H9 (cell line): ENCODE measurements at regions not wholly inside any gene's neighbourhood (a gene's known extent, or its start where the extent isn't known, plus 50 kb on each side); places are given as distances from the start of the nearest gene placed in this dataset.

ENCODE experiments used
- DNase-seq: peaks from one replicate; pipeline ENCODE4 v3.0.0-alpha.2; 2017
- H2AFZ ChIP-seq: one replicate; pipeline ENCODE4 v1.6.1; 2013; ENCODE audit warnings: mild to moderate bottlenecking, low read length, control low read depth, moderate library complexity
- H2AK5ac ChIP-seq: 2 replicates; pipeline ENCODE4 v1.6.1; 2013; ENCODE audit warnings: low read length, control low read depth, mixed read lengths; ENCODE audit not compliant: insufficient read length
- H2BK120ac ChIP-seq: one replicate; pipeline ENCODE4 v1.6.1; 2013; ENCODE audit warnings: low read depth, mild to moderate bottlenecking, low read length, control low read depth, inconsistent platforms; ENCODE audit not compliant: poor library complexity, severe bottlenecking
- H2BK12ac ChIP-seq: 2 replicates; pipeline ENCODE4 v1.6.1; 2013; ENCODE audit warnings: low read length, control low read depth, mixed read lengths, low read depth; ENCODE audit not compliant: insufficient read length
- H2BK15ac ChIP-seq: 2 replicates; pipeline ENCODE4 v1.6.1; 2013; ENCODE audit warnings: low read depth, low read length, control low read depth
- H2BK20ac ChIP-seq: one replicate; pipeline ENCODE4 v1.6.1; 2013; ENCODE audit warnings: low read depth, mild to moderate bottlenecking, low read length, control low read depth, inconsistent platforms; ENCODE audit not compliant: poor library complexity, severe bottlenecking
- H2BK5ac ChIP-seq: 2 replicates; pipeline ENCODE4 v1.6.1; 2013; ENCODE audit warnings: low read length, control low read depth, mixed read lengths; ENCODE audit not compliant: insufficient read length
- H3K14ac ChIP-seq: 2 replicates; pipeline ENCODE4 v1.6.1; 2013; ENCODE audit warnings: low read length, control low read depth; ENCODE audit not compliant: insufficient read depth
- H3K18ac ChIP-seq: 2 replicates; pipeline ENCODE4 v1.6.1; 2013; ENCODE audit warnings: low read depth, mild to moderate bottlenecking, mixed read lengths, low read length, control low read depth; ENCODE audit not compliant: insufficient read length
- H3K23ac ChIP-seq: 2 replicates; pipeline ENCODE4 v1.6.1; 2013; ENCODE audit warnings: low read length, control low read depth, mixed read lengths, low read depth; ENCODE audit not compliant: insufficient read length
- H3K23me2 ChIP-seq: 2 replicates; pipeline ENCODE4 v1.6.1; 2013; ENCODE audit warnings: low read depth, mild to moderate bottlenecking, mixed read lengths, low read length, control low read depth; ENCODE audit not compliant: insufficient read length, poor library complexity, severe bottlenecking
- H3K27ac ChIP-seq: 2 replicates; pipeline ENCODE4 v1.5.1; 2013; ENCODE audit warnings: low read length, control low read depth, mixed read lengths, low read depth; ENCODE audit not compliant: insufficient read length
- H3K27me3 ChIP-seq: 2 replicates; pipeline ENCODE4 v1.6.1; 2013; ENCODE audit warnings: low read length, control low read depth, inconsistent platforms; ENCODE audit not compliant: insufficient read depth
- H3K4ac ChIP-seq: 2 replicates; pipeline ENCODE4 v1.6.1; 2013; ENCODE audit warnings: low read depth, mild to moderate bottlenecking, control low read depth, inconsistent platforms, low read length, moderate library complexity
- H3K4me1 ChIP-seq: 2 replicates; pipeline ENCODE4 v1.6.1; 2013; ENCODE audit warnings: low read length, control low read depth, inconsistent platforms; ENCODE audit not compliant: insufficient read depth
- H3K4me2 ChIP-seq: 2 replicates; pipeline ENCODE4 v1.6.1; 2013; ENCODE audit warnings: low read length, control low read depth, mixed read lengths; ENCODE audit not compliant: insufficient read length, insufficient read depth
- H3K56ac ChIP-seq: 2 replicates; pipeline ENCODE4 v1.6.1; 2013; ENCODE audit warnings: low read depth, mild to moderate bottlenecking, mixed read lengths, low read length, control low read depth; ENCODE audit not compliant: insufficient read length
- H3K79me1 ChIP-seq: 2 replicates; pipeline ENCODE4 v1.6.1; 2013; ENCODE audit warnings: low read depth, mild to moderate bottlenecking, moderate library complexity, low read length, control low read depth, inconsistent platforms; ENCODE audit not compliant: insufficient read depth, poor library complexity, severe bottlenecking
- H3K79me2 ChIP-seq: 2 replicates; pipeline ENCODE4 v1.6.1; 2013; ENCODE audit warnings: low read length, control low read depth, inconsistent platforms; ENCODE audit not compliant: insufficient read depth
- H3K9ac ChIP-seq: 2 replicates; pipeline ENCODE4 v1.6.1; 2013; ENCODE audit warnings: low read length, control low read depth, mixed read lengths; ENCODE audit not compliant: insufficient read length; ENCODE audit errors: extremely low read depth
- H3K9me3 ChIP-seq: one replicate; pipeline ENCODE4 v1.6.1; 2013; ENCODE audit warnings: low read depth, low read length, inconsistent platforms; ENCODE audit not compliant: control insufficient read depth
- H3T11ph ChIP-seq: one replicate; pipeline ENCODE4 v1.6.1; 2013; ENCODE audit warnings: mild to moderate bottlenecking, low read length, control low read depth, inconsistent platforms
- H4K20me1 ChIP-seq: one replicate; pipeline ENCODE4 v1.6.1; 2013; ENCODE audit not compliant: control insufficient read depth, insufficient read length, insufficient read depth
- H4K5ac ChIP-seq: 2 replicates; pipeline ENCODE4 v1.6.1; 2013; ENCODE audit warnings: low read depth, mild to moderate bottlenecking, mixed read lengths, low read length, control low read depth; ENCODE audit not compliant: insufficient read length
- H4K8ac ChIP-seq: replicated peaks from 2 replicates; pipeline ENCODE4 v1.6.1; 2013; ENCODE audit warnings: low read length, control low read depth, mixed read lengths, low read depth; ENCODE audit not compliant: insufficient read length
- H4K91ac ChIP-seq: 2 replicates; pipeline ENCODE4 v1.6.1; 2013; ENCODE audit warnings: low read depth, mild to moderate bottlenecking, moderate library complexity, mixed read lengths, low read length, control low read depth; ENCODE audit not compliant: insufficient read length
- H3K27ac Mint-ChIP-seq, 3 experiments: 2 replicates in 2 of 3; 3 replicates in 1 of 3; pipeline ENCODE4 v1.8.0; 2020 to 2021; ENCODE audit warnings: mixed read lengths in 3 of 3, mild to moderate bottlenecking in 1 of 3, moderate library complexity in 1 of 3
- H3K27me3 Mint-ChIP-seq: 2 replicates; pipeline ENCODE4 v1.8.0; 2021; ENCODE audit warnings: low read depth, mild to moderate bottlenecking, moderate library complexity, mixed read lengths
- H3K36me3 Mint-ChIP-seq, 3 experiments: 2 replicates in 2 of 3; 3 replicates in 1 of 3; pipeline ENCODE4 v1.8.0; 2020 to 2021; ENCODE audit warnings: low read depth in 3 of 3, mixed read lengths in 3 of 3; ENCODE audit not compliant: insufficient read depth in 1 of 3
- H3K4me1 Mint-ChIP-seq, 2 experiments: 2 replicates each; pipeline ENCODE4 v1.8.0; 2020; ENCODE audit warnings: mixed read lengths in 2 of 2
- H3K4me3 Mint-ChIP-seq, 2 experiments: 2 replicates in 1 of 2; 3 replicates in 1 of 2; pipeline ENCODE4 v1.8.0; 2020 to 2021; ENCODE audit warnings: mild to moderate bottlenecking in 2 of 2, mixed read lengths in 2 of 2, moderate library complexity in 1 of 2
- H3K9me3 Mint-ChIP-seq, 2 experiments: 2 replicates in 1 of 2; 3 replicates in 1 of 2; pipeline ENCODE4 v1.8.0; 2020; ENCODE audit warnings: mild to moderate bottlenecking in 2 of 2, mixed read lengths in 2 of 2, moderate library complexity in 1 of 2
- WGBS: extraction: QIAGEN DNeasy Blood & Tissue Kit; methylation state at CpG from one replicate; pipeline ENCODE4 v1.1.7; 2013; ENCODE audit warnings: missing lambda C conversion rate, low lambda C conversion rate, mixed read lengths; ENCODE audit not compliant: insufficient read length; ENCODE audit errors: extremely low coverage; 5-methylcytosine and 5-hydroxymethylcytosine counted together
- TF ChIP-seq, protein P1 (sequence below): fragments of 200-600 bp; sonication (generic); conservative IDR thresholded peaks from 3 replicates; pipeline ENCODE4 v1.8.0; 2021; ENCODE audit warnings: antibody characterized with exemption, mild to moderate bottlenecking

- no peak overlapping the region for H4K5ac ChIP-seq
- no peak overlapping the region for H3K9ac ChIP-seq
- no peak overlapping the region for H2BK15ac ChIP-seq
- no peak overlapping the region for H3K27ac Mint-ChIP-seq
- H3K14ac ChIP-seq = no peak overlapping the region; the same call in 1 of the 2 replicates
- H3K18ac ChIP-seq = no peak overlapping the region
- no peak overlapping the region for H3K4me2 ChIP-seq
- H3K79me2 ChIP-seq = no peaks in the 10 kb centered on the region
- no peak overlapping the region for H2BK12ac ChIP-seq
- H3K27me3 ChIP-seq = no peaks in the 10 kb centered on the region
- TF ChIP-seq, protein P1, sequence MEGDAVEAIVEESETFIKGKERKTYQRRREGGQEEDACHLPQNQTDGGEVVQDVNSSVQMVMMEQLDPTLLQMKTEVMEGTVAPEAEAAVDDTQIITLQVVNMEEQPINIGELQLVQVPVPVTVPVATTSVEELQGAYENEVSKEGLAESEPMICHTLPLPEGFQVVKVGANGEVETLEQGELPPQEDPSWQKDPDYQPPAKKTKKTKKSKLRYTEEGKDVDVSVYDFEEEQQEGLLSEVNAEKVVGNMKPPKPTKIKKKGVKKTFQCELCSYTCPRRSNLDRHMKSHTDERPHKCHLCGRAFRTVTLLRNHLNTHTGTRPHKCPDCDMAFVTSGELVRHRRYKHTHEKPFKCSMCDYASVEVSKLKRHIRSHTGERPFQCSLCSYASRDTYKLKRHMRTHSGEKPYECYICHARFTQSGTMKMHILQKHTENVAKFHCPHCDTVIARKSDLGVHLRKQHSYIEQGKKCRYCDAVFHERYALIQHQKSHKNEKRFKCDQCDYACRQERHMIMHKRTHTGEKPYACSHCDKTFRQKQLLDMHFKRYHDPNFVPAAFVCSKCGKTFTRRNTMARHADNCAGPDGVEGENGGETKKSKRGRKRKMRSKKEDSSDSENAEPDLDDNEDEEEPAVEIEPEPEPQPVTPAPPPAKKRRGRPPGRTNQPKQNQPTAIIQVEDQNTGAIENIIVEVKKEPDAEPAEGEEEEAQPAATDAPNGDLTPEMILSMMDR = no peak
- DNase-seq = peak; percentile 5
- no peaks in the 10 kb centered on the region for H3K79me1 ChIP-seq
- peaks cover 25 to 27% of the 10 kb centered on the region in 2 experiments for H3K9me3 Mint-ChIP-seq
- no peak overlapping the region for H3K4me3 Mint-ChIP-seq
- H2AFZ ChIP-seq = no peak overlapping the region
- no peaks in the 10 kb centered on the region for H3K4me1 ChIP-seq
- peaks cover 0 to 13% (median 4%) of the 10 kb centered on the region in 3 experiments; a peak in 5 of 7 replicates for H3K36me3 Mint-ChIP-seq
- H3K9me3 ChIP-seq = no peaks in the 10 kb centered on the region
- H4K8ac ChIP-seq = no peak overlapping the region
- no peak overlapping the region for H2BK5ac ChIP-seq
- H2BK120ac ChIP-seq = no peak overlapping the region
- H3K4ac ChIP-seq = no peak overlapping the region
- no CpG with 5 or more reads among the region's 9 CpGs for WGBS
- no peak overlapping the region for H3K27ac ChIP-seq
- H2AK5ac ChIP-seq = no peak overlapping the region
- H3K56ac ChIP-seq = no peak overlapping the region
- H3K4me1 Mint-ChIP-seq = no peaks in the 10 kb centered on the region
- no peak overlapping the region for H3K23ac ChIP-seq
- H3K23me2 ChIP-seq = no peaks in the 10 kb centered on the region
- H3K27me3 Mint-ChIP-seq = peaks cover 12% of the 10 kb centered on the region
- no peak overlapping the region for H4K91ac ChIP-seq
- no peak overlapping the region for H3T11ph ChIP-seq
- H2BK20ac ChIP-seq = no peak overlapping the region
- H4K20me1 ChIP-seq = no peaks in the 10 kb centered on the region
These were observed 273.9 kb upstream of the ZNF32 start for GRCh38 chr10:43922335-43923280.
